HCT116 (cell line): ENCODE measurements at regions not wholly inside any gene's neighbourhood (a gene's known extent, or its start where the extent isn't known, plus 50 kb on each side); places are given as distances from the start of the nearest gene placed in this dataset.

Experiments
- ATAC-seq: fragments of 200-7000 bp; cut with Tn5 transposase; 2 replicates; pipeline ENCODE4 v1.9.1; 2020; ENCODE audit warnings: mild to moderate bottlenecking, moderate library complexity
- BruUV-seq: library from RNA; stranded (reverse); fragments of 400-500 nt; replicated peaks from 2 replicates; lab custom pipeline; 2021; lab: Mats Ljungman, UMichigan
- CTCF ChIA-PET: fragments of 300-600 bp; sonication (Branson Sonifier 250); formaldehyde crosslinking; loops from one replicate; lab custom pipeline; 2021; ENCODE audit warnings: antibody characterized with exemption; lab: Charles Lee
- POLR2A ChIA-PET: fragments of 300-600, 350-600 bp; sonication (Branson Sonifier 250); formaldehyde crosslinking; loops from one replicate; lab custom pipeline; 2021; ENCODE audit warnings: antibody characterized with exemption; lab: Charles Lee
- RAD21 ChIA-PET, 2 experiments: fragments of 300-600 bp; sonication (Branson Sonifier 250); formaldehyde crosslinking; loops; one replicate each; lab custom pipeline; 2023; ENCODE audit warnings: low total read pairs in 2 of 2; ENCODE audit not compliant: uncharacterized antibody in 2 of 2, unreplicated experiment in 2 of 2, low non-redundant PET in 1 of 2; lab: Charles Lee
- DNase-seq: peaks from one replicate; pipeline ENCODE4 v3.0.0-alpha.2; 2010; ENCODE audit warnings: low read depth, low spot score
- H2AFZ ChIP-seq: fragments of 200-600 bp; shearing (Covaris generic), sonication (generic); 2 replicates; pipeline ENCODE4 v1.6.1; 2017; ENCODE audit warnings: low read depth, mixed run types, mixed read lengths, antibody characterized with exemption, low read length; ENCODE audit not compliant: poor library complexity, severe bottlenecking
- H3K27ac ChIP-seq: 2 replicates; pipeline ENCODE4 v1.5.1; 2012; ENCODE audit warnings: low read depth, low read length
- H3K27me3 ChIP-seq: fragments of 200-600 bp; sonication (generic); 2 replicates; pipeline ENCODE4 v1.6.1; 2016; ENCODE audit warnings: mixed run types, low read length, mixed read lengths; ENCODE audit not compliant: insufficient read depth
- H3K36me3 ChIP-seq, 2 experiments: fragments of 200-500 bp in 1 of 2; fragments of 200-600 bp in 1 of 2; sonication (Bioruptor generic) in 1 of 2; sonication (generic) in 1 of 2; 2 replicates each; pipeline versions ENCODE4 v1.5.1 to v1.6.1; 2014 to 2016; ENCODE audit warnings: low read length in 2 of 2, inconsistent platforms in 1 of 2, mixed read lengths in 1 of 2, mixed run types in 1 of 2; ENCODE audit not compliant: insufficient read depth in 2 of 2, control insufficient read depth in 1 of 2
- H3K4me1 ChIP-seq, 2 experiments: fragments of 200-600 bp in 1 of 2; sonication (generic) in 1 of 2; 2 replicates each; pipeline versions ENCODE4 v1.5.1 to v1.6.1; 2012 to 2017; ENCODE audit warnings: low read length in 2 of 2, inconsistent platforms in 1 of 2, mild to moderate bottlenecking in 1 of 2, mixed read lengths in 1 of 2, mixed run types in 1 of 2, moderate library complexity in 1 of 2; ENCODE audit not compliant: insufficient read depth in 2 of 2, control insufficient read depth in 1 of 2
- H3K4me2 ChIP-seq: fragments of 200-600 bp; sonication (generic); 2 replicates; pipeline ENCODE4 v1.6.1; 2017; ENCODE audit warnings: mixed run types, low read length, mixed read lengths
- H3K4me3 ChIP-seq, 2 experiments: fragments of 200-600 bp in 1 of 2; sonication (generic) in 1 of 2; replicated peaks in 1 of 2; 2 replicates each; pipeline ENCODE4 v1.5.1; 2011 to 2016; ENCODE audit warnings: low read length in 2 of 2, control low read depth in 1 of 2, low read depth in 1 of 2, mild to moderate bottlenecking in 1 of 2, mixed read lengths in 1 of 2, mixed run types in 1 of 2
- H3K79me2 ChIP-seq: fragments of 200-600 bp; sonication (generic); 2 replicates; pipeline ENCODE4 v1.6.1; 2017; ENCODE audit warnings: mild to moderate bottlenecking, mixed run types, low read length, moderate library complexity, mixed read lengths; ENCODE audit not compliant: insufficient read depth
- H3K9ac ChIP-seq: fragments of 200-600 bp; sonication (generic); 2 replicates; pipeline ENCODE4 v1.6.1; 2016; ENCODE audit warnings: low read length, mixed read lengths
- H3K9me2 ChIP-seq: fragments of 200-600 bp; sonication (generic), shearing (Covaris generic); 2 replicates; pipeline ENCODE4 v1.6.1; 2017; ENCODE audit warnings: mixed run types, mild to moderate bottlenecking, moderate library complexity; ENCODE audit not compliant: insufficient read depth
- H3K9me3 ChIP-seq, 2 experiments: fragments of 200-500 bp in 1 of 2; fragments of 200-600 bp in 1 of 2; sonication (Bioruptor generic) in 1 of 2; sonication (generic) in 1 of 2; 2 replicates each; pipeline ENCODE4 v1.6.1; 2014 to 2017; ENCODE audit warnings: low read length in 2 of 2, mixed read lengths in 2 of 2, inconsistent platforms in 1 of 2, low read depth in 1 of 2, mild to moderate bottlenecking in 1 of 2, mixed run types in 1 of 2, moderate library complexity in 1 of 2; ENCODE audit not compliant: control insufficient read depth in 1 of 2, insufficient read depth in 1 of 2
- H4K20me1 ChIP-seq: fragments of 200-600 bp; sonication (generic), shearing (Covaris generic); 2 replicates; pipeline ENCODE4 v1.6.1; 2017; ENCODE audit warnings: mixed run types, mild to moderate bottlenecking, moderate library complexity; ENCODE audit not compliant: insufficient read depth
- CEBPB ChIP-seq: IDR thresholded peaks from 2 replicates; pipeline ENCODE4 v1.6.1; 2012; ENCODE audit warnings: low read depth
- ELF1 ChIP-seq: IDR thresholded peaks from 2 replicates; pipeline ENCODE4 v1.6.1; 2012; ENCODE audit warnings: low read depth, borderline replicate concordance
- EZH2 ChIP-seq: fragments of 200-600 bp; sonication (generic); IDR thresholded peaks from 2 replicates; pipeline ENCODE4 v1.6.1; 2017; ENCODE audit warnings: antibody characterized with exemption, mixed run types
- EZH2phosphoT487 ChIP-seq: fragments of 200-600 bp; IDR thresholded peaks from 2 replicates; pipeline ENCODE4 v1.6.1; 2018; ENCODE audit warnings: antibody characterized with exemption, borderline replicate concordance
- FOSL1 ChIP-seq: IDR thresholded peaks from 2 replicates; pipeline ENCODE4 v1.6.1; 2012; ENCODE audit warnings: low read depth
- POLR2A ChIP-seq: IDR thresholded peaks from 2 replicates; pipeline ENCODE4 v1.7.0; 2011; ENCODE audit warnings: borderline replicate concordance; ENCODE audit not compliant: insufficient read depth, insufficient read length; ENCODE audit errors: extremely low read depth
- POLR2AphosphoS5 ChIP-seq: IDR thresholded peaks from 2 replicates; pipeline ENCODE4 v1.6.1; 2011; ENCODE audit warnings: mild to moderate bottlenecking, low read depth, low read length, moderate library complexity
- SIN3A ChIP-seq: IDR thresholded peaks from 2 replicates; pipeline ENCODE4 v1.6.1; 2012; ENCODE audit warnings: low read depth
- SP1 ChIP-seq: IDR thresholded peaks from 2 replicates; pipeline ENCODE4 v1.6.1; 2012; ENCODE audit warnings: low read depth
- SRF ChIP-seq: IDR thresholded peaks from 2 replicates; pipeline ENCODE4 v1.6.1; 2012; ENCODE audit warnings: low read depth
- TCF7L2 ChIP-seq: IDR thresholded peaks from 2 replicates; pipeline ENCODE4 v1.7.0; 2011; ENCODE audit warnings: borderline replicate concordance, inconsistent platforms; ENCODE audit not compliant: insufficient read depth, insufficient read length; ENCODE audit errors: extremely low read depth
- YY1 ChIP-seq: IDR thresholded peaks from 2 replicates; pipeline ENCODE4 v1.6.1; 2011; ENCODE audit warnings: low read length, low read depth, moderate library complexity, mild to moderate bottlenecking; ENCODE audit not compliant: insufficient replicate concordance; ENCODE audit errors: extremely low read depth
- ZFX ChIP-seq: fragments of 450-650 bp; IDR thresholded peaks from 2 replicates; pipeline ENCODE4 v1.6.1; 2017
- ZNF274 ChIP-seq: fragments of 200-500 bp; sonication (Bioruptor generic); IDR thresholded peaks from 2 replicates; pipeline ENCODE4 v1.6.1; 2014; ENCODE audit warnings: mild to moderate bottlenecking, low read depth, low read length, inconsistent platforms
- intact Hi-C: fragments of 100-400 bp; cut with micrococcal nuclease; formaldehyde crosslinking; loops from 2 replicates; pipeline ENCODE4 v1.10.0; 2022
- TF ChIP-seq, protein P1 (sequence below): IDR thresholded peaks from 2 replicates; pipeline ENCODE4 v1.6.1; 2011; ENCODE audit warnings: mild to moderate bottlenecking, low read length, moderate library complexity; ENCODE audit not compliant: insufficient replicate concordance; ENCODE audit errors: extremely low read depth
- TF ChIP-seq, protein P2 (sequence below): IDR thresholded peaks from 2 replicates; pipeline ENCODE4 v1.6.1; 2012

DNA sequence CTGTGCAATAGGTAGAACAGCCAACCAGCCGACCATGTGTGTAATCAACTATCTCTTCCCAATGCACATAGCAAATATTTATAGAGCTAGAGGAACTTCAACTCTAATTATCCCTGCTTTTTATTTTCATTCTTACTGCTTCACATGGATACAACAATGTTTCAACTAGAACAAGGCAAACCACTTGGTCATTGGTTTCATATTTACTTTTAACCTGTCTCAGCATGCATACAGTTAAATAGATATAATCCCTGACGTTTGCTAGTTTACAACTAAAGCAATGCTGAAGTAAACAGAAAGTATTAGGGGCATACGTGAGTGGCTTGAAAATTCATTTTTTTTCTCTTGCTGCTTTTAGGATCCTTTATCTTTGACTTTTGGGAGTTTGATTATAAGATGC lies 318.5 kb upstream of the MAP3K7 start:
- Histone ChIP-seq H3K79me2 (no peaks in the 10 kb centered on the region), H3K4me2 (no peak overlapping the region), H3K9me2 (no peaks in the 10 kb centered on the region), H3K27me3 (no peaks in the 10 kb centered on the region; the same call in 1 of the 2 replicates), H4K20me1 (no peaks in the 10 kb centered on the region; the same call in 1 of the 2 replicates), H3K9me3 (no peaks in the 10 kb centered on the region), H3K4me1 (no peaks in the 10 kb centered on the region), H3K4me3 (no peak overlapping the region), H2AFZ (no peak overlapping the region), H3K9ac (no peak overlapping the region), H3K36me3 (no peaks in the 10 kb centered on the region), H3K27ac (no peak overlapping the region)
- no peak for TF ChIP-seq ELF1
- TF ChIP-seq POLR2A: no peak
- no peak for TF ChIP-seq EZH2phosphoT487
- TF ChIP-seq, protein P1, sequence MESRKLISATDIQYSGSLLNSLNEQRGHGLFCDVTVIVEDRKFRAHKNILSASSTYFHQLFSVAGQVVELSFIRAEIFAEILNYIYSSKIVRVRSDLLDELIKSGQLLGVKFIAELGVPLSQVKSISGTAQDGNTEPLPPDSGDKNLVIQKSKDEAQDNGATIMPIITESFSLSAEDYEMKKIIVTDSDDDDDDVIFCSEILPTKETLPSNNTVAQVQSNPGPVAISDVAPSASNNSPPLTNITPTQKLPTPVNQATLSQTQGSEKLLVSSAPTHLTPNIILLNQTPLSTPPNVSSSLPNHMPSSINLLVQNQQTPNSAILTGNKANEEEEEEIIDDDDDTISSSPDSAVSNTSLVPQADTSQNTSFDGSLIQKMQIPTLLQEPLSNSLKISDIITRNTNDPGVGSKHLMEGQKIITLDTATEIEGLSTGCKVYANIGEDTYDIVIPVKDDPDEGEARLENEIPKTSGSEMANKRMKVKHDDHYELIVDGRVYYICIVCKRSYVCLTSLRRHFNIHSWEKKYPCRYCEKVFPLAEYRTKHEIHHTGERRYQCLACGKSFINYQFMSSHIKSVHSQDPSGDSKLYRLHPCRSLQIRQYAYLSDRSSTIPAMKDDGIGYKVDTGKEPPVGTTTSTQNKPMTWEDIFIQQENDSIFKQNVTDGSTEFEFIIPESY: no peak
- no peak for TF ChIP-seq SIN3A
- no peak for TF ChIP-seq EZH2
- no peak for TF ChIP-seq POLR2AphosphoS5
- no peak for TF ChIP-seq YY1
- TF ChIP-seq, protein P2, sequence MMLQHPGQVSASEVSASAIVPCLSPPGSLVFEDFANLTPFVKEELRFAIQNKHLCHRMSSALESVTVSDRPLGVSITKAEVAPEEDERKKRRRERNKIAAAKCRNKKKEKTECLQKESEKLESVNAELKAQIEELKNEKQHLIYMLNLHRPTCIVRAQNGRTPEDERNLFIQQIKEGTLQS: no peak
- TF ChIP-seq ZFX: no peak
- no peak for TF ChIP-seq TCF7L2
- TF ChIP-seq SRF: no peak
- no peak for TF ChIP-seq FOSL1
- no peak for TF ChIP-seq CEBPB
- TF ChIP-seq SP1: no peak
- TF ChIP-seq ZNF274: no peak
- no peak for ATAC-seq
- intact Hi-C loops: no loop called here
- DNase-seq: no peak
- BruUV-seq: no TSS peak
- RAD21 ChIA-PET: no interaction called here
- POLR2A ChIA-PET: no interaction called here
- CTCF ChIA-PET: no interaction called here
